GM12874 (cell line): ENCODE measurements at regions not wholly inside any gene's neighbourhood (a gene's known extent, or its start where the extent isn't known, plus 50 kb on each side); places are given as distances from the start of the nearest gene placed in this dataset.

Experiments used
- CTCF ChIP-seq: IDR thresholded peaks from 2 replicates; pipeline ENCODE4 v1.5.1; 2011; ENCODE audit warnings: low read depth, mild to moderate bottlenecking, control low read depth, low read length, moderate library complexity; ENCODE audit not compliant: insufficient read depth

DNA sequence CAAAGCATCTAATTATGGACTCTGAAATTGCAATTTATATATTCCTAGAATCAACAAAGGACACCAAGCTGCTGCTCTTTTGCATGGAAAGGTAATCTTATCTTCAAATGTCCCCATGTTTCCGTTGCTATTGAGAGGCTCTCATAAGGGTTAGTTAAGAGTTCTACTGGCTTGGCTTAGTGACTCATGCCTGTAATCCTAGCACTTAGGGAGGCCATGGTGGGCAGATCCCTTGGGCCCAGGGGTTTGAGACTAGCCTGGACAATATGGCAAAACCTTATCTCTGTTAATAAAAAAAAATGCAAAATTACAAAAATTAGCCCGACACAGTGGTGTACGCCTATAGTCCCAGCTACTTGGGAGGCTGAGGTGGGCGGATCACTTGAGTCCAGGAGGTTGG, 93.4 kb upstream of the RAPGEF2 start:
- no peak for TF ChIP-seq CTCF

- TF ChIP-seq CTCF: no peak
Measured at GRCh38 chr4:159010100-159010499, 92.8 kb upstream of the RAPGEF2 start.

GRCh38 chr4:159010563-159011260, 92.2 kb upstream of the RAPGEF2 start:
- no peak for TF ChIP-seq CTCF

DNA sequence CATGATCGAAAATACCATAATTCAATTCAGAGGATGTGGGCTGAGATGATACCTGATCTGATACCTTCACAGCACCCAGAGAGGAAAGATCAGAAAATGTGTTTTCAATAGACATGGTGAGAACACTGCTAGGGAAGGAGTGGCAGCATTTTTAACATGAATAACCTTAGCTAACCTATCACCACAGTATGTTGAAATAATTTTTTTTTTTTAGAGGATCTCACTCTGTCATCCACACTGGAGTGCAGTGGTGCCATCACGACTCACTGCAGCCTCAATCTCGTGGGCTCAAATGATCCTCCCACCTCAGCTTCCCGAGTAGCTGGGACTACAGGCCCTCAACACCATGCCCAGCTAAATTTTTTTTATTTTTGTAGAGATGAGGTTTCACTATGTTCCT, 90.5 kb upstream of the RAPGEF2 start:
- no peak for TF ChIP-seq CTCF

- no peak for TF ChIP-seq CTCF
Measured at GRCh38 chr4:159013692-159014091, 89.2 kb upstream of the RAPGEF2 start.

GRCh38 chr4:159014859-159015258, 88.0 kb upstream of the RAPGEF2 start:
- TF ChIP-seq CTCF: no peak

DNA sequence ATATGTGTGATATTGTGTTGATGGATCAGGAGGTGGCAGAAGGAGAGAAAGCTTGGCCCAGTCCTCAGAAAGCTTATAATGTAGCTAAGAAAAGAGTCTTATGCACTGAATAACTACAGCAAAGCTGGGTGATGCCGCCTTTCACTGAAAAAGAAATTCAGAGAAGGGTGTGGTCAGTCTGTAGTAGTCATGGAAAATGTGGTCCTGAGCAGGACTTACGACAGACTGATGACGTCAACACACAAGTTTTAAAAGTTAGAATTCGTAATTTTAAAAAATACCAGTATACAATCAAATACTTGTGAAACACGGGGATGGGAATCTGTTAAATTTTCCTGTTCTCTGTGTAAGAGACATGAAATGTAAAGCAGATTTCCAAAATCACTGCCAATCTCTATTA, 87.0 kb upstream of the RAPGEF2 start:
- TF ChIP-seq CTCF: no peak
